ENCODE measurements at regions not wholly inside any gene's neighbourhood (a gene's known extent, or its start where the extent isn't known, plus 50 kb on each side); places are given as distances from the start of the nearest gene placed in this dataset.

- TF ChIP-seq HSF4 (CRISPR knock-in tag; IDR thresholded peaks at IDR 0.05; ENCODE audit: borderline replicate concordance): no peak
- TF ChIP-seq E2F4 (CRISPR knock-in tag; IDR thresholded peaks at IDR 0.05; ENCODE audit: low read depth): no peak
- no peak for TF ChIP-seq U2AF2 (optimal IDR thresholded peaks at IDR 0.05; ENCODE audit: low read depth, low read length)
- TF ChIP-seq SMARCA4 (IDR thresholded peaks at IDR 0.05): no peak
- TF ChIP-seq ZNF121 (CRISPR knock-in tag; conservative IDR thresholded peaks at IDR 0.05): no peak
- TF ChIP-seq TSHZ1 (CRISPR knock-in tag; IDR thresholded peaks at IDR 0.05): no peak
These were observed 154.9 kb upstream of the SDK2 start for GRCh38 chr17:73799096-73799495.
